ENCODE measurements at regions not wholly inside any gene's neighbourhood (a gene's known extent, or its start where the extent isn't known, plus 50 kb on each side); places are given as distances from the start of the nearest gene placed in this dataset.

GRCh38 chr2:78739282-78739681 is 286.2 kb upstream of the REG3G start:
- no peak overlapping the region for H3K9ac ChIP-seq (ENCODE audit: extremely low read depth, insufficient read length, low read length)
- H3K14ac ChIP-seq (ENCODE audit: insufficient read depth, low read length), result no peak overlapping the region
- H4K20me1 ChIP-seq (ENCODE audit: control insufficient read depth, insufficient read depth, insufficient read length), result no peaks in the 10 kb centered on the region
- TF ChIP-seq CTCF (conservative IDR thresholded peaks at IDR 0.05), result no peak
- no peak overlapping the region for H2BK20ac ChIP-seq (ENCODE audit: low read depth, low read length, poor library complexity, severe bottlenecking)
- WGBS (ENCODE audit: extremely low coverage, insufficient read length, low lambda C conversion rate), result no CpG with 5 or more reads among the region's 1 CpG
- no peaks in the 10 kb centered on the region for H3K27me3 ChIP-seq (ENCODE audit: insufficient read depth, low read length)
- H3K4me3 Mint-ChIP-seq, result no peak overlapping the region
- H3T11ph ChIP-seq (ENCODE audit: low read length), result no peak overlapping the region
- H3K4ac ChIP-seq (ENCODE audit: low read depth, low read length), result no peak overlapping the region
- H3K9me3 Mint-ChIP-seq, result peaks cover 0 to 4% of the 10 kb centered on the region in 2 experiments; a peak in 2 of 5 replicates
- no peak overlapping the region for H3K4me2 ChIP-seq (ENCODE audit: insufficient read depth, insufficient read length, low read length)
- no peak overlapping the region for H3K23ac ChIP-seq (ENCODE audit: insufficient read length, low read depth, low read length)
- no peaks in the 10 kb centered on the region for H3K4me1 ChIP-seq (ENCODE audit: insufficient read depth, low read length)
- no peaks in the 10 kb centered on the region for H3K79me1 ChIP-seq (ENCODE audit: insufficient read depth, low read depth, low read length, poor library complexity, severe bottlenecking)
- no peaks in the 10 kb centered on the region for H3K9me3 ChIP-seq (ENCODE audit: control insufficient read depth, low read depth, low read length)
- no peak overlapping the region for H3K56ac ChIP-seq (ENCODE audit: insufficient read length, low read depth, low read length)
- H3K27me3 Mint-ChIP-seq (ENCODE audit: low read depth), result no peaks in the 10 kb centered on the region
- no peak overlapping the region for H2BK12ac ChIP-seq (ENCODE audit: insufficient read length, low read depth, low read length)
- H2BK5ac ChIP-seq (ENCODE audit: insufficient read length, low read length), result no peak overlapping the region
- H2BK120ac ChIP-seq (ENCODE audit: low read depth, low read length, poor library complexity, severe bottlenecking), result no peak overlapping the region
- no peak for DNase-seq
- no peaks in the 10 kb centered on the region for H3K23me2 ChIP-seq (ENCODE audit: insufficient read length, low read depth, low read length, poor library complexity, severe bottlenecking)
- no peak overlapping the region for H2AK5ac ChIP-seq (ENCODE audit: insufficient read length, low read length)
- no peak overlapping the region for H4K5ac ChIP-seq (ENCODE audit: insufficient read length, low read depth, low read length)
- no peak overlapping the region for H4K91ac ChIP-seq (ENCODE audit: insufficient read length, low read depth, low read length)
- no peak overlapping the region for H3K27ac Mint-ChIP-seq
- H2AFZ ChIP-seq (ENCODE audit: low read length), result no peak overlapping the region
- no peaks in the 10 kb centered on the region for H3K4me1 Mint-ChIP-seq
- H3K18ac ChIP-seq (ENCODE audit: insufficient read length, low read depth, low read length), result no peak overlapping the region
- no peak overlapping the region for H4K8ac ChIP-seq (replicated peaks; ENCODE audit: insufficient read length, low read depth, low read length)
- no peaks in the 10 kb centered on the region for H3K36me3 Mint-ChIP-seq (ENCODE audit: insufficient read depth in 1 of 3, low read depth in 3 of 3)
- H3K27ac ChIP-seq (ENCODE audit: insufficient read length, low read depth, low read length), result no peak overlapping the region
- no peaks in the 10 kb centered on the region for H3K79me2 ChIP-seq (ENCODE audit: insufficient read depth, low read length)
- H2BK15ac ChIP-seq (ENCODE audit: low read depth, low read length), result no peak overlapping the region

All from H9 (cell line).